Stomach (tissue), 8 donors: ENCODE measurements at regions not wholly inside any gene's neighbourhood (a gene's known extent, or its start where the extent isn't known, plus 50 kb on each side); places are given as distances from the start of the nearest gene placed in this dataset.

Experiments used
- DNase-seq, 2 donors: peaks; one replicate each; pipeline versions ENCODE4 v3.0.0 to v3.0.0-alpha.2; 2013 to 2019
- H3K27ac ChIP-seq, 5 donors: fragments of 200-600 bp in 4 of 5; sonication (generic) in 4 of 5; one replicate each; pipeline ENCODE4 v1.5.1; 2013 to 2019; ENCODE audit warnings: mild to moderate bottlenecking in 1 of 5, moderate library complexity in 1 of 5
- H3K27me3 ChIP-seq, 3 donors: fragments of 200-600 bp; sonication (generic); one replicate each; pipeline ENCODE4 v1.5.1; 2017 to 2019; ENCODE audit warnings: mixed run types in 1 of 3
- H3K36me3 ChIP-seq, 4 donors: fragments of 200-600 bp; sonication (generic); 1 replicate in 3 of 4; 2 replicates in 1 of 4; pipeline ENCODE4 v1.5.1; 2016 to 2019
- H3K4me1 ChIP-seq, 4 donors: fragments of 200-600 bp; sonication (generic); one replicate each; pipeline ENCODE4 v1.5.1; 2016 to 2019
- H3K4me3 ChIP-seq, 4 donors: fragments of 200-600 bp; sonication (generic) in 3 of 4; one replicate each; pipeline ENCODE4 v1.5.1; 2016 to 2019; ENCODE audit warnings: mild to moderate bottlenecking in 1 of 4
- H3K9me3 ChIP-seq, 4 donors: fragments of 200-600 bp; sonication (generic); one replicate each; pipeline ENCODE4 v1.5.1; 2016 to 2019
- EP300 ChIP-seq: sonication (generic); formaldehyde crosslinking; IDR thresholded peaks from one replicate; pipeline ENCODE4 v1.6.1; 2017; ENCODE audit warnings: antibody characterized with exemption
- POLR2A ChIP-seq, 4 donors: fragments of 450-650 bp; IDR thresholded peaks; one replicate each; pipeline ENCODE4 v1.6.1; 2016; ENCODE audit warnings: antibody characterized with exemption in 4 of 4, control low read depth in 2 of 4, mild to moderate bottlenecking in 1 of 4, moderate library complexity in 1 of 4
- POLR2AphosphoS5 ChIP-seq, 3 donors: sonication (generic); formaldehyde crosslinking; IDR thresholded peaks; one replicate each; pipeline ENCODE4 v1.6.1; 2016; ENCODE audit warnings: antibody characterized with exemption in 3 of 3
- WGBS, 5 donors: extraction: QIAGEN DNeasy Blood & Tissue Kit in 3 of 5; methylation state at CpG; one replicate each; pipeline versions ENCODE4 v1.1.5 to v1.1.7; 2013 to 2018; 5-methylcytosine and 5-hydroxymethylcytosine counted together
- intact Hi-C: fragments of 100-400 bp; cut with DNase I; formaldehyde crosslinking; loops from one replicate; pipeline ENCODE4 v1.15.1; 2023; ENCODE audit warnings: low total_unique reads
- TF ChIP-seq, protein P1 (sequence below), 7 experiments: fragments of 450-650 bp in 4 of 7; fragments of 200-600 bp in 3 of 7; sonication (generic) in 3 of 7; IDR thresholded peaks; one replicate each; pipeline ENCODE4 v1.5.1; 2016 to 2019; ENCODE audit warnings: antibody characterized with exemption in 7 of 7, control low read depth in 2 of 7, mild to moderate bottlenecking in 1 of 7
- donor health status: healthy with polysubstance abuse.
- donor health status: Bipolar disorder and iron deficiency.
- donor health status: healthy.

DNA sequence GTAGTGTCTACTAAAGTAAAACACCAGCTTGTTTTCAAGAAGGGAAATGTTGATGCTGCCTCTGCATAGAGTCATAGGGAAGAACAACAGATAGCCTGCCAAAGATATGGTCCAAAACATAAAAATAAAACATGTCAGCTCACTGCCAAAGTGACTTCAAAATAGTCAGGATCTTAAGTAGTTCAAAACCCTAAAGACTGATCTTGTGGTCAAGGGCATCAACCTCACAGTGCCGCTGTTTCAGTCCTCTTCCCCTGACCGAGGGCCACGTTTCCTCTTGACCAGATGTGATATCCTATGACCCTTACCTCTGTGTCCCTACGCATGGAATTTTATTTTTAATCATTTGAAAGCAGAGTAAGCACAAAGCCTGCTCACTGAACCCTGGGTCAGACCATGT lies 104.2 kb upstream of the CNKSR3 start:
- intact Hi-C loops, result no loop called here
- TF ChIP-seq POLR2A (IDR thresholded peaks at IDR 0.05) (no peak), EP300 (no peak), POLR2AphosphoS5 (IDR thresholded peaks at IDR 0.05) (no peak)
- TF ChIP-seq, protein P1, sequence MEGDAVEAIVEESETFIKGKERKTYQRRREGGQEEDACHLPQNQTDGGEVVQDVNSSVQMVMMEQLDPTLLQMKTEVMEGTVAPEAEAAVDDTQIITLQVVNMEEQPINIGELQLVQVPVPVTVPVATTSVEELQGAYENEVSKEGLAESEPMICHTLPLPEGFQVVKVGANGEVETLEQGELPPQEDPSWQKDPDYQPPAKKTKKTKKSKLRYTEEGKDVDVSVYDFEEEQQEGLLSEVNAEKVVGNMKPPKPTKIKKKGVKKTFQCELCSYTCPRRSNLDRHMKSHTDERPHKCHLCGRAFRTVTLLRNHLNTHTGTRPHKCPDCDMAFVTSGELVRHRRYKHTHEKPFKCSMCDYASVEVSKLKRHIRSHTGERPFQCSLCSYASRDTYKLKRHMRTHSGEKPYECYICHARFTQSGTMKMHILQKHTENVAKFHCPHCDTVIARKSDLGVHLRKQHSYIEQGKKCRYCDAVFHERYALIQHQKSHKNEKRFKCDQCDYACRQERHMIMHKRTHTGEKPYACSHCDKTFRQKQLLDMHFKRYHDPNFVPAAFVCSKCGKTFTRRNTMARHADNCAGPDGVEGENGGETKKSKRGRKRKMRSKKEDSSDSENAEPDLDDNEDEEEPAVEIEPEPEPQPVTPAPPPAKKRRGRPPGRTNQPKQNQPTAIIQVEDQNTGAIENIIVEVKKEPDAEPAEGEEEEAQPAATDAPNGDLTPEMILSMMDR (IDR thresholded peaks at IDR 0.05), result no peak
- Histone ChIP-seq H3K36me3 (no peaks in the 10 kb centered on the region), H3K4me1 (peaks cover 6 to 38% (median 18%) of the 10 kb centered on the region in 4 donors), H3K27me3 (no peaks in the 10 kb centered on the region), H3K9me3 (no peaks in the 10 kb centered on the region), H3K4me3 (no peak overlapping the region), H3K27ac (peak overlapping the region in 1 of 5 donors; percentile 82)
- no peak for DNase-seq
- WGBS, 5 donors, result 27 to 56% (median 34%) methylated on average over 4 of the region's 4 CpGs

DNA sequence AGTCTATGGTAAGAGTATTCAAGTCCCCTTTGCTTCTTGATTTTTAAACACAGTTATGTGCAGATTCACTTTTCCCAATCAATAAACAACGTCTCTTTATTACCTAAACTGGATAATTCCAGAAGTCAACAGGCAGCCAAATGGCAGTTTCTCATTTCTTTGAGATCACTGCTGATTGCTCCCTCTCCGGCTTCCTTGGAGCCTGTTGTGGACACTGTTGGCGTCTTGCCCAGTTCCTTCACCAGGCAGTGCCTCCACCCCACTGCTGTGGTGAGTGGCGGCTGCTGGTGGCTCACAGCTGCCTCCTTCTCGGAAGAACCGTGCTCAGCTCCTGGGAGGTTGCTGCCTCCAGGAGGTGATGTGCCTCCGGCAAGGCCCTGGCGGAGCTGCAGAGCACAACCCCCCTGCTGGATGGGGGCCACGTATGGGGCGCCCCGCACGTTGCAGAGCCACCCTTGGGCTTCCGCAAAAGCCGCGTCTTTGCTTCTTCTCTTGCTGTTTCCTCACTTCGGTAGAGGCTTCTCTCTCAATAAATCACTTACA lies 105.1 kb upstream of the CNKSR3 start:
- no peaks in the 10 kb centered on the region for H3K27me3 ChIP-seq
- TF ChIP-seq EP300, result no peak
- peak in 2 of 3 donors; percentile 66 to 83 for TF ChIP-seq POLR2AphosphoS5 (IDR thresholded peaks at IDR 0.05)
- TF ChIP-seq, protein P1 (IDR thresholded peaks at IDR 0.05), result peak in 2 of 7 experiments; percentile 15 to 31
- no peaks in the 10 kb centered on the region for H3K36me3 ChIP-seq
- peak overlapping the region; percentile 24 to 82 (median 64) for H3K27ac ChIP-seq
- peaks cover 6 to 41% (median 18%) of the 10 kb centered on the region in 4 donors for H3K4me1 ChIP-seq
- intact Hi-C loops, result no loop called here
- peak overlapping the region in 1 of 4 donors; percentile 26 for H3K4me3 ChIP-seq
- DNase-seq, result peak; percentile 93 to 95
- WGBS, 5 donors, result 25 to 36% (median 31%) methylated on average over 16 of the region's 16 CpGs
- H3K9me3 ChIP-seq, result no peaks in the 10 kb centered on the region

- Histone ChIP-seq H3K27me3 (no peaks in the 10 kb centered on the region), H3K27ac (peak overlapping the region in 2 of 5 donors; percentile 67 to 82), H3K9me3 (no peaks in the 10 kb centered on the region), H3K36me3 (no peaks in the 10 kb centered on the region), H3K4me3 (no peak overlapping the region), H3K4me1 (peaks cover 8 to 52% (median 26%) of the 10 kb centered on the region in 4 donors)
- DNase-seq, result no peak
- intact Hi-C loops, result no loop called here
- 89 to 96% (median 94%) methylated on average over 2 of the region's 2 CpGs for WGBS, 5 donors
- TF ChIP-seq, protein P1 (IDR thresholded peaks at IDR 0.05), result no peak
- TF ChIP-seq POLR2AphosphoS5 (IDR thresholded peaks at IDR 0.05) (no peak), POLR2A (IDR thresholded peaks at IDR 0.05) (no peak), EP300 (no peak)
Measured at GRCh38 chr6:154617175-154617574, 106.7 kb upstream of the CNKSR3 start.

DNA sequence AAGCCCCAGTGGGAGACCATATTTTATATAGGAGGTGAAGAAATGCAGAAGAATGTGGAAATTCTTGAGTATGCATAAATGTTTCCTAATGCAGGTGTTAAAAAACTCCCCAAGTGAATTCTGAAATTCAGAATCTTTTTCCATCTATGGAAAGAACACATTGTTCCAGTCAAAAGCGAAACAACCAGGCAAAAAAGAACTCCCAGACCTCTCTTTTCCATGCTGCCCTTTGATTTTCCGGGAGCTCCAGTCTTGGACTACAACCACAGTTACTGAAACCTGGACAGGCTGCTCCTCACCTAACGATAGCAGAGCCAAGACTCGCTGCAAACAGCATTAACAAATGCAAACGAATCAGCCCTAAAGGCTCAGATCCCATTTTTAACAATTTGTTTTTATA lies 108.7 kb upstream of the CNKSR3 start:
- Histone ChIP-seq H3K27me3 (no peaks in the 10 kb centered on the region), H3K4me1 (peaks cover 12 to 62% (median 32%) of the 10 kb centered on the region in 4 donors), H3K4me3 (no peak overlapping the region), H3K27ac (peak overlapping the region; percentile 34 to 88 (median 67)), H3K9me3 (no peaks in the 10 kb centered on the region), H3K36me3 (no peaks in the 10 kb centered on the region)
- peak in 1 of 2 donors; percentile 58 for DNase-seq
- intact Hi-C loops, result no loop called here
- 17 to 40% (median 32%) methylated on average over 5 of the region's 5 CpGs for WGBS, 5 donors
- TF ChIP-seq EP300, result no peak
- TF ChIP-seq, protein P1 (IDR thresholded peaks at IDR 0.05), result no peak
- TF ChIP-seq POLR2AphosphoS5 (IDR thresholded peaks at IDR 0.05), result peak in 1 of 3 donors; percentile 25
